GM12864 (cell line): ENCODE measurements at regions not wholly inside any gene's neighbourhood (a gene's known extent, or its start where the extent isn't known, plus 50 kb on each side); places are given as distances from the start of the nearest gene placed in this dataset.

Experiments
- DNase-seq: peaks from one replicate; pipeline ENCODE4 v3.0.0-alpha.2; 2011; ENCODE audit warnings: low read depth
- H3K4me3 ChIP-seq: 2 replicates; pipeline ENCODE4 v1.5.1; 2011; ENCODE audit warnings: mild to moderate bottlenecking, low read depth, low read length, control low read depth
- CTCF ChIP-seq: IDR thresholded peaks from 2 replicates; pipeline ENCODE4 v1.5.1; 2011; ENCODE audit warnings: low read depth, mild to moderate bottlenecking, moderate library complexity, low read length, control low read depth, inconsistent platforms; ENCODE audit errors: missing control alignments

- DNase-seq: no peak
- TF ChIP-seq CTCF: no peak
- no peak overlapping the region for H3K4me3 ChIP-seq
Measured at GRCh38 chr5:5933651-5934050, 444.7 kb downstream of the MED10 start.

- TF ChIP-seq CTCF: no peak
- H3K4me3 ChIP-seq: no peak overlapping the region
- DNase-seq: no peak
Measured at GRCh38 chr5:5932824-5933223, 445.5 kb downstream of the MED10 start.

GRCh38 chr5:5930561-5930960 is 447.8 kb downstream of the MED10 start:
- DNase-seq: no peak
- no peak for TF ChIP-seq CTCF
- H3K4me3 ChIP-seq: no peak overlapping the region

GRCh38 chr5:5929291-5930020 is 448.9 kb downstream of the MED10 start:
- no peak for TF ChIP-seq CTCF
- no peak overlapping the region for H3K4me3 ChIP-seq
- no peak for DNase-seq

- TF ChIP-seq CTCF: no peak
- no peak overlapping the region for H3K4me3 ChIP-seq
Measured at GRCh38 chr5:5925191-5925590, 453.2 kb downstream of the MED10 start.

GRCh38 chr5:5919411-5919810 is 458.9 kb downstream of the MED10 start:
- DNase-seq: no peak
- H3K4me3 ChIP-seq: no peak overlapping the region
- TF ChIP-seq CTCF: no peak

More at GRCh38 chr5:5925191-5925590, 453.2 kb downstream of the MED10 start:
- DNase-seq: no peak

- no peak overlapping the region for H3K4me3 ChIP-seq
- no peak for DNase-seq
- TF ChIP-seq CTCF: no peak
Measured at GRCh38 chr5:5906778-5907177, 471.6 kb downstream of the MED10 start.
